H1 (cell line): ENCODE measurements at regions not wholly inside any gene's neighbourhood (a gene's known extent, or its start where the extent isn't known, plus 50 kb on each side); places are given as distances from the start of the nearest gene placed in this dataset.

ENCODE experiments used
- CBX5 ChIP-seq: fragments of 300-800, 300-1000 bp; sonication (generic); IDR thresholded peaks from 2 replicates; pipeline ENCODE4 v1.7.1; 2016; ENCODE audit warnings: antibody characterized with exemption, low read length, low read depth
- CTCF ChIP-seq, 3 experiments: IDR thresholded peaks; 1 replicate in 2 of 3; 2 replicates in 1 of 3; pipeline versions ENCODE4 v1.5.1 to v1.6.1; 2011; ENCODE audit warnings: low read length in 3 of 3, mild to moderate bottlenecking in 3 of 3, inconsistent platforms in 2 of 3, low read depth in 1 of 3, moderate library complexity in 1 of 3; ENCODE audit not compliant: insufficient read depth in 1 of 3; ENCODE audit errors: control extremely low read depth in 1 of 3
- JUND ChIP-seq: IDR thresholded peaks from 2 replicates; pipeline ENCODE4 v1.6.1; 2011; ENCODE audit warnings: mild to moderate bottlenecking, improper control_type of control experiment, low read length
- TAF1 ChIP-seq: IDR thresholded peaks from 2 replicates; pipeline ENCODE4 v1.6.1; 2011; ENCODE audit warnings: mild to moderate bottlenecking, low read depth, low read length

- no peak for TF ChIP-seq CTCF (IDR thresholded peaks at IDR 0.05; ENCODE audit: control extremely low read depth in 1 of 3, insufficient read depth in 1 of 3, low read depth in 1 of 3, low read length in 3 of 3)
- no peak for TF ChIP-seq TAF1
- no peak for TF ChIP-seq JUND
- TF ChIP-seq CBX5: no peak
These were observed 729.8 kb downstream of the UQCRFS1 start (continued) for GRCh38 chr19:28483197-28483596.
